ENCODE measurements at regions not wholly inside any gene's neighbourhood (a gene's known extent, or its start where the extent isn't known, plus 50 kb on each side); places are given as distances from the start of the nearest gene placed in this dataset.
A peak's percentile ranks its signal among the peaks of the same experiment; 100 is the strongest.

- TF ChIP-seq, protein P1, sequence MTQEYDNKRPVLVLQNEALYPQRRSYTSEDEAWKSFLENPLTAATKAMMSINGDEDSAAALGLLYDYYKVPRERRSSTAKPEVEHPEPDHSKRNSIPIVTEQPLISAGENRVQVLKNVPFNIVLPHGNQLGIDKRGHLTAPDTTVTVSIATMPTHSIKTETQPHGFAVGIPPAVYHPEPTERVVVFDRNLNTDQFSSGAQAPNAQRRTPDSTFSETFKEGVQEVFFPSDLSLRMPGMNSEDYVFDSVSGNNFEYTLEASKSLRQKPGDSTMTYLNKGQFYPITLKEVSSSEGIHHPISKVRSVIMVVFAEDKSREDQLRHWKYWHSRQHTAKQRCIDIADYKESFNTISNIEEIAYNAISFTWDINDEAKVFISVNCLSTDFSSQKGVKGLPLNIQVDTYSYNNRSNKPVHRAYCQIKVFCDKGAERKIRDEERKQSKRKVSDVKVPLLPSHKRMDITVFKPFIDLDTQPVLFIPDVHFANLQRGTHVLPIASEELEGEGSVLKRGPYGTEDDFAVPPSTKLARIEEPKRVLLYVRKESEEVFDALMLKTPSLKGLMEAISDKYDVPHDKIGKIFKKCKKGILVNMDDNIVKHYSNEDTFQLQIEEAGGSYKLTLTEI (CRISPR knock-in tag; conservative IDR thresholded peaks at IDR 0.05), result no peak
- TF ChIP-seq ZNF747 (CRISPR knock-in tag; IDR thresholded peaks at IDR 0.05; ENCODE audit: borderline replicate concordance), result no peak
- no peak for TF ChIP-seq ZNF703 (CRISPR knock-in tag; IDR thresholded peaks at IDR 0.05; ENCODE audit: borderline replicate concordance)
- no peak for TF ChIP-seq NFRKB (IDR thresholded peaks at IDR 0.05)
- peak; percentile 82 for TF ChIP-seq NFIC (IDR thresholded peaks at IDR 0.05; ENCODE audit: low read length)
- TF ChIP-seq NFYC (CRISPR knock-in tag; IDR thresholded peaks at IDR 0.05), result no peak
- TF ChIP-seq ZMYM3 (CRISPR knock-in tag; IDR thresholded peaks at IDR 0.05), result peak; percentile 58; the same call in 1 of the 2 replicates
- TF ChIP-seq MIER3 (CRISPR knock-in tag; IDR thresholded peaks at IDR 0.05; ENCODE audit: borderline replicate concordance), result peak; percentile 43; the same call in 1 of the 2 replicates
- TF ChIP-seq ZNF740 (CRISPR knock-in tag; IDR thresholded peaks at IDR 0.05), result peak; percentile 85; the same call in 1 of the 2 replicates
- no peak for TF ChIP-seq AHR (CRISPR knock-in tag; IDR thresholded peaks at IDR 0.05)
- peak; percentile 46 for TF ChIP-seq TEAD3 (CRISPR knock-in tag; optimal IDR thresholded peaks at IDR 0.05; ENCODE audit: borderline replicate concordance)
- TF ChIP-seq ZNF615 (CRISPR knock-in tag; IDR thresholded peaks at IDR 0.05; ENCODE audit: borderline replicate concordance), result no peak
- peak; percentile 96 for TF ChIP-seq TP53 (CRISPR knock-in tag; conservative IDR thresholded peaks at IDR 0.05)
- TF ChIP-seq ZGPAT (CRISPR knock-in tag; IDR thresholded peaks at IDR 0.05), result no peak; the same call in none of the 2 replicates
- TF ChIP-seq MTA1 (CRISPR knock-in tag; IDR thresholded peaks at IDR 0.05; ENCODE audit: borderline replicate concordance), result peak; percentile 43; the same call in 1 of the 2 replicates
- no peak for TF ChIP-seq MZF1 (CRISPR knock-in tag; IDR thresholded peaks at IDR 0.05; ENCODE audit: borderline replicate concordance)
- TF ChIP-seq SMYD3 (CRISPR knock-in tag; IDR thresholded peaks at IDR 0.05), result no peak
- no peak for TF ChIP-seq STAG1 (CRISPR knock-in tag; IDR thresholded peaks at IDR 0.05)
- no peak for TF ChIP-seq ZNF724P (CRISPR knock-in tag; IDR thresholded peaks at IDR 0.05; ENCODE audit: borderline replicate concordance)
- no peak for TF ChIP-seq NFYB (CRISPR knock-in tag; IDR thresholded peaks at IDR 0.05)
- TF ChIP-seq, protein P2, sequence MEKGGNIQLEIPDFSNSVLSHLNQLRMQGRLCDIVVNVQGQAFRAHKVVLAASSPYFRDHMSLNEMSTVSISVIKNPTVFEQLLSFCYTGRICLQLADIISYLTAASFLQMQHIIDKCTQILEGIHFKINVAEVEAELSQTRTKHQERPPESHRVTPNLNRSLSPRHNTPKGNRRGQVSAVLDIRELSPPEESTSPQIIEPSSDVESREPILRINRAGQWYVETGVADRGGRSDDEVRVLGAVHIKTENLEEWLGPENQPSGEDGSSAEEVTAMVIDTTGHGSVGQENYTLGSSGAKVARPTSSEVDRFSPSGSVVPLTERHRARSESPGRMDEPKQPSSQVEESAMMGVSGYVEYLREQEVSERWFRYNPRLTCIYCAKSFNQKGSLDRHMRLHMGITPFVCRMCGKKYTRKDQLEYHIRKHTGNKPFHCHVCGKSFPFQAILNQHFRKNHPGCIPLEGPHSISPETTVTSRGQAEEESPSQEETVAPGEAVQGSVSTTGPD (CRISPR knock-in tag; IDR thresholded peaks at IDR 0.05), result no peak
- TF ChIP-seq ZNF3 (CRISPR knock-in tag; IDR thresholded peaks at IDR 0.05), result peak; percentile 39; the same call in 1 of the 2 replicates
- no peak for TF ChIP-seq ZC3H13 (CRISPR knock-in tag; IDR thresholded peaks at IDR 0.05)
- TF ChIP-seq BCL6 (CRISPR knock-in tag; IDR thresholded peaks at IDR 0.05), result peak; percentile 71
- TF ChIP-seq WIZ (CRISPR knock-in tag; IDR thresholded peaks at IDR 0.05), result no peak
Measured at GRCh38 chr5:143594902-143595818, 191.7 kb upstream of the NR3C1 start (continued).

All from HepG2 (cell line).